Activated T-cell treated with anti-CD3 and anti-CD28 coated beads for 1 hour (primary cell): ENCODE measurements at regions not wholly inside any gene's neighbourhood (a gene's known extent, or its start where the extent isn't known, plus 50 kb on each side); places are given as distances from the start of the nearest gene placed in this dataset.
A peak's percentile ranks its signal among the peaks of the same experiment; 100 is the strongest.

Experiments used
- DNase-seq: peaks from one replicate; pipeline ENCODE4 v3.0.0-alpha.2; 2020; ENCODE audit warnings: low read depth

DNA sequence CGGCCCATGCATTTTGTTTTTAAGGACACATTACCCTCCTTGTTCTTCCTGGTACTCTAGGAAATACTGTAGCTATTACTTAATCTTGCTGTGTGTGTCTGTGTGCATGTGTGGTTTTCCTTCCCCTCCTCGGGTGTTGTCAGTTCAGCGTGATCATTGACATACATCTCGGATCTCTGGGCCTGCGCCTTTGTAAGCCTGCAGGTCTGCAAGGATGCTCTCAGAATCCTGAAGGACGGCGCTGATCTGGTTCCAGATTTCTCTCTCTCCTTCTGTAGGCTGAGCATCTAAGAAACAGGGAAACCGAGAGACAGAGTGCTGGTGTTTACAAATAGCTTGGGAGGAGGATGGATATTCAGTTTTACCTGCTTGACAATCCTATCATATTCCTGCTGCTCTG lies 100.2 kb downstream of the CYRIA start:
- no peak for DNase-seq

DNA sequence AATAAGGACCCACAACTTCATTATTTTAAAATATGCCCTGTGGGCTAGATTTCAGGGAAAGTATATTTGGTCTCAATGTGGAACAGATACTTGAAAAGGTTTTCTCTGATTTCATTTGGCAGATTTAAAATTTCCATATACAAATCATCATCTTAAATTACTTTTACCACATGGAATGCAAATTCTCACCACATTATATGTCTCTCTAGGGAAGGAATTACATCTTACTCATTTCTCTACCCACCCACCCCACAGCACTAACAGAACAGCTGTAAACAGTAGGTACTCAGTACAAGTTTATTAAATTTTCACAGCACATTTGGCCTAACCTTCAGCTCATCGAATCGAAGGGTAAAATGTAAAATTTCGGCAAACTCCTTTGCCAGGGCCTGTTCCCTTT lies 104.0 kb downstream of the CYRIA start:
- no peak for DNase-seq

DNA sequence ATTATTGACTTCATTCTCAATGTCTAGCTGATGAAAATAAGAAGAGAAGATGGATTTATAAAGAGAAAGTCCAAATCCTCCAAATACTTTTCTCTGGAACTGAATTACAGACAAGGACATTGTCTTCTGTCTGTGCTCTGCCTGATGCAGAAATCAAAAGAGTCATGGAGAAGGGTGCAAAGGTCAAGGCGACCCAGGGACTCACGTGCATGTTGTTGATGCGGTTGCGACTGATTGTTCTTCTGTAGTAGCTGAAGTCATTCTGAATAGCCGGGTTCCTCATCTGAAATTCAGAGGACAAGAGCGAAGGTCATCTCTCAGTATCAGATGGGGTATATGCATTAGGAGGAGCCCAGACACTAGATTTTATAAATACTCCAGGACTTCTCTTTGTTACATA lies 104.4 kb downstream of the CYRIA start:
- DNase-seq = no peak

DNA sequence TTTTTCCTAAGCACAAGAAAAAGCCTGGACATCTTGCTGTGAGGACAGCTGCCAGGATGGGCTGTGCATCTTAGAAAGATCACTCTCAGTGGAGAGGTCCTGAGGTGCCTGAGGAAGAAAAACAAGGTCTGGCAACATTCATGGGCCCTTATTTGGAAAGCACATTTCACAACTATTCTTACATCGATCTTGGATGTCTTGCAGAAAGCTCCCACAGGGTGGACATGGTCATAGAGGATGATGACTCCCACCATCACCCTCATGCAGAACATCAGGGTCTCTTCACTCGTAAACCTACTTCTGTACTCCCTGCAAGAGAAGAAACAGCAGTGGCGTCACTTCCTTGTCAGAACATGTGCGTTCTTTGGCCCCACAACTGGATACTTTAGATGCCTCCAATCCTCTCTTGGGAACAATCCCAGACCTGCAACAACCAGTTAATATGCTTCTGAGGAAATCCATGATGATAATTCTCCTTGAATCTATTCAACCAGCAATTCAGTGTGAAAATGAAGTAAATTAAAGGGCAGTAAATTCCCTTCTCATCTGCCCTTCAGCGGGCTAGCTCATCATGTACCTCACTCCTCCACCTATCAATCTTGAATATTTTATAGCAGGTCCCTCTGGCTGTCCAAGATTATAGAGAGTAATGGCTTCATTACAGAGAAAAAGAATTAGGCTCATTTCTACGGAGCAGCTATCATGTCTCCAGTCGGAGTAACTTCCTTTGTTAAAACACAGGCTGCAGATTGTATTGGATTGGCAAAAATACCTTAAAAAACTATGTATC lies 106.2 kb downstream of the CYRIA start:
- DNase-seq = no peak

DNA sequence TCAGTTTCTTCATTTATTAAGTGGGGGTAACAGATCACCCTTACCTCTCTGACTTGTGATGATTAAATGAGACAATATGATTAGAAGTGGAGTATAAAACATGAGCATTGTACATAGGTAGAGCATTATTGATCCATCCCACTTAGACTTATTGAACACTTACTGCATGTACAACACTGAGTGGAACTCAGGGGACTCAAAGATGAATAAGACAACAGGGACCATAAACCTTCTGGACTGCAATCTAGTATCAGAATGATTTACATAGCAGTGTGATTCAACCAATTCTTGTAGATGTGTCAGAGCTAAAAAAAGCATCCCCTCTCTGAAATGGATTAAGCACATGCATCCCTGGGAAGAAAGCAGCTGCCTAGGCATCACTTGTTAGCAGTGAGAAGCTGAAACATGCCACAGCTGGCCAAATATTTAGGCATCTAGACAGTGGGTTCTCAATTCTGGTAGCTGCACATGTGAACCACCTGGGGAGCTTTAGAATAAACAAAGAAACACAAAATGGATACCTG lies 111.5 kb downstream of the CYRIA start:
- DNase-seq = no peak

DNA sequence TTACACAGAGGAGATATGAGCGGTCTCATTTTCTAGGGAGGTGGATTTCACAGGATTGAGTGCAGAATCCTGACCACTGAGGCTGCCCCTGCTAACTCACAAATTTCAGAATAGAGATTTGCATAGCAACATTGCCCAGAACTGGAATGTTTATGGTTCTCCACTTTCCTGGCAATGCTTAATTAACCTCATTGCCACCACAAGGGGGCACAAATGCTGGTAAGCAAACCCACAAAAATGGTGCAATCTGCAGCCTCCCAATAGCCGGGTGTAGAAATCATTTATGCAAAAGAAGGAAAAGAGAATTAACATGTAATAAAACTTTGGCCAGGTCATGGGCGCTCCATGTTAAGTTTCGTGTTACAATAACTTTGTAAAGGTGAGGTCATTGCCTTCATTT lies 112.4 kb downstream of the CYRIA start:
- peak; percentile 3 for DNase-seq

DNA sequence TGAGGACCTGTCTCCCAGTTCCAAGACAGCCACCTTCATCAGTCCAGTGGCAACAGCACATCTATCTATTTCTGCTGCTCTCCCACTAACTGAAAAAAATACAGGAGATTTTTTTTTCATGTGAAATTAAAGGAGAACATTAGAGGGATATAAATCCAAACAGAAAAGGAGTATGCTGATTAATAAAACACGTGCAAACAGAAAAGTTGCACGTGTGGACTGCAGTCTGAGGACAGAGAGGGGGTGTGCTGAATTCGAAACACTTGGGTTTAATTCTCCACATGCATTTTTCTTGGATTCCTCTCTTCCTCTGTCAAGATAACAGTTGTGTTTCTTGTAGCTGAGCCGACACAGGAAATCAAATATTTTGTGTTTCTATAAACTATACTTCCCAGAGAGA lies 113.4 kb downstream of the CYRIA start:
- no peak for DNase-seq

DNA sequence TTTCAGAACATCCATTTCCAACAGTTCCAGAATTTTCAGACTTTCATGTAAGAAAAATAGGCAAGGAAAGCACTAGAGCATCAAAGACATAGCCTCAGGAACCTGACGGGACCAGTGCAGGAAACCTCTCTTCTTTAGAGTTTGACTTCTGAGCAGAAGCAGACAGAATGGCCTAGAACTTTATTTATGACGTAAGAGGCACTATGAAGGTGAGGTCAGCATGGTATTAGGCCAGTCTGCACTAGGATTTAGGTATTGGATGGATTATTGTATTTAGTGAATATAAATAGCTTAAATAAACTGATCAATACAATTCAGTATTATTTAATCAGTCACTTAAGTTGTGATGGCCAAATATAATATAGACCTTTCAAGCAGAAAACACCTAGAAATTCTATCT lies 117.6 kb downstream of the CYRIA start:
- DNase-seq = no peak

DNA sequence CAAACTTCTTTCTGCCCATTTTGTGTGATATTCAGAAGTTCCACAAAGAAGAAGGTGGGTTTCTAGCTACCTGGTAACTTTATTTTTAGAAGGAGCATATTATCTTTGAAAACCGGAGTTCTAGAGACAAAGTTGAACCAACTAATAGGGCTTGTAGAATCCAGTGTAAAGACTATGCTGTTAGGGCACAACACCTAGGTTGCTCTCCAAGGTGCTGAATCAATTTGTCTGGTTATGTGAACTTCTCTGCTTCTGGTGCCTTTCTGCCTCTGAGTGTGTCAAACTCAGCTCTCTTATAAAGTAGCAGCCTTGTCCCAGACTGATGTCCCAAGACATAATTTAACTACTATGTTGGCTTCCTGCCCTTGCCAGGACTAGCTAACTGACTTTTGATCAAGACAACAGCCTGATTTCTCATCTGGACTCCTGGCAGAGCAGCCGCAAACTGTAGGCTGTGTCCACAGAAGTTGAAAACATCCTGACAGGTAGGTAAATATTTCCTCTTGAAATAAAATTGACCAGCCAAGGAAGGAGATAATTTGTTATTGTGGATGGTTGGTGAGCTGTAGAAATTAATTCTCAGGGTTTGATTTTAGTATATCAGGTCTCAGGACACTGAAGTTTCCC lies 119.4 kb downstream of the CYRIA start:
- no peak for DNase-seq

DNA sequence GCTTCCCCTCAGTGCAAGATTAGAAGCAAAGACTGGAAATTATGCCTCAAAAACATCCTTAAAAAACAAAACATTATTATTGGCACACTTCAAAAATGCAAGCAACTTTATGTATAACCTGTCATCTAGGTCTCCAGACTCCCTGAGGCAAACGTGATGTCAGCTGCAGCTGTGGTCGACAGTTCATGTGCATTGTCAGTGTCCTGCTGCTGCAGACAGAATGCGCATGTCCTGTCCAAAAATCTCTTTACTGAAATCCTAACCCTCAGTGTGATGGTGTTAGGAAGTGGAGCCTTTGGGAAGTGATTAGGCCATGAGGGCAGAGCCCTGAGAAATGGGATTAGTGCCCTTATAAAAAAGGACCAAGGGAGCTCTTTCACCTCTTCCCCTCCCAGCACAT lies 126.9 kb downstream of the CYRIA start:
- DNase-seq = no peak

DNA sequence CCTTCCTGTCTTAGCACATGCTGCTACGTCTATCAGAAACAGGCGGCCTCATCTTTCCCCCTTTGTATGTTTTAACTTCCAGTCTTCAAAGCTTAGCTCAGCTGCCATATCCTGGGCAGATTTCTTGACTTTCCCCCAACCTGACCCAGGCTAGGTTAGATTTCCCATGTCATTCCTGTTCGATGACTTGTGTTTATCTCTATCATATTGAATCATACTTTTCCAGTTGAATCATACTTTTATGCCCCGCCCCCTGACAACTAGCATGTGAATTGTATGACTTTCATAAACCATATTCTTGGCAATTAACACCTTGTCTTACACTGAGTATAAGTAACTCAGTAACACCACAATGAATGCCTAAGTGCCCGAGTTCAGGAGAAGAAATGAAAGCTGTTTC lies 128.3 kb downstream of the CYRIA start:
- no peak for DNase-seq

DNA sequence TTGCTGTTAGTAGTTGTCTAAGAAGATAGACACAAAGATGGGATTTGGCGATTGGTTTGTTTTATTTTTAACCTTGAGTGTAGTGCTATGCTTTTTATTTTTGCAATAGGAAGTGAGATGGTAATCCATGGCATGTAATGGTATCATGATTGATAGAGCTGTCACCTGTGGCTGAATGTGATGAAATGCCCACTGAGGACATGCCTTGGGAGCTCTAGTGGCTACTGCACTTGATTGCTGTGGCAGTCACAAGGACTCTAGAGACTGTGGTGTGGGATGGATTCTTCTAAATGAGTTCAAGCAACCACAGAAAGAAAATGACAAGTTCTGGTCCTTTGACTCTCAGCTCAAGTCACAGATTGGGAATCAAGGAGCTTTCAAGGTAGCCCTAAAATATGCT lies 139.4 kb downstream of the CYRIA start:
- no peak for DNase-seq

DNA sequence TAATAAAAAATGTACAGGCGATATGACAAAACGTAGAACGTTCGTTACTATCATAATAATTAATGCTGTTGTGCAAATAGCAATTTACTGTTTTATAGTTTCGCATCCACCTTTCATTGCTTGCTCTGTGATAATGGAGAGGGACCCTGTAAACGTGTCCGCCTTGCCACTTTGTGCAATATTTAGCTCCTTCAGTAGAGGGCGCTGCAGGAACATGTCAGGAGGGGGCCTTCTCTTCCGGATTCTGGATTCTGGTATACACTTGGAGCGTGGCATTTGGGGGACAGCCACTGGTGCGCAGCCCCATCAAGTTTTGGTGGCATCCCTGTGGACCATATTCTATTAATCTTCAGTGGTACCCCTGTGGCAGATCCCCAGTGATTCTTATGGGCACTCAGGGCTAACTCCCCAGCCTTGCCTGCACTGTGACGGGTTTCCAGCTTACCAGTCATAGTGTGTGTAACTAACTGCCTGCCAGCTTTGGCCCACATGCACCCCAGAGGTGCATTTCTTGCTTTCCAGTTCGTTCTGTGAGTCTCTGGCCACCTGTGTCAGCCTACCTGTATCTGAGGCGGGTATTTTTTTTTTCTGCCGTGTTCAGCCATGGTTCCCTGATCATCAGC lies 140.3 kb downstream of the CYRIA start:
- DNase-seq = no peak

DNA sequence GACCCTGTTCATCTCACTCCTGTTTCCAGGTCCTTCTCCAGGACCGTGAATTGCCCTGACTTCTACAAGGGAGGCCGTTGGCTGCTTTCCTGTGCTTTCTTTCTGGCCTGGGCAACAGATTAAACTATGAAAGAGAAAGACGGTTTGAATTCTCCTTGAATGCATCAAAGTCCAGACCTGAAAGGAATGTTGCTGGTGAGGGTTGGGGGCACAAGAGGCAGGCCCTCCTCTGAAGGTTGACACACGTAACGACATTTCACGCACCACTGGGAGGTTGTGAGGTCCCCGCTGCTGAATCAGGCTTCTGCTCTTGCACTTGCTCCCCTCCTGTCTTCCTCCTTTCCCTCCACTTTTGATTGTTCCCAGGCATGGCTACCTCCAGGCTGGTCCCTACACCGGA lies 141.9 kb downstream of the CYRIA start:
- DNase-seq = no peak

DNA sequence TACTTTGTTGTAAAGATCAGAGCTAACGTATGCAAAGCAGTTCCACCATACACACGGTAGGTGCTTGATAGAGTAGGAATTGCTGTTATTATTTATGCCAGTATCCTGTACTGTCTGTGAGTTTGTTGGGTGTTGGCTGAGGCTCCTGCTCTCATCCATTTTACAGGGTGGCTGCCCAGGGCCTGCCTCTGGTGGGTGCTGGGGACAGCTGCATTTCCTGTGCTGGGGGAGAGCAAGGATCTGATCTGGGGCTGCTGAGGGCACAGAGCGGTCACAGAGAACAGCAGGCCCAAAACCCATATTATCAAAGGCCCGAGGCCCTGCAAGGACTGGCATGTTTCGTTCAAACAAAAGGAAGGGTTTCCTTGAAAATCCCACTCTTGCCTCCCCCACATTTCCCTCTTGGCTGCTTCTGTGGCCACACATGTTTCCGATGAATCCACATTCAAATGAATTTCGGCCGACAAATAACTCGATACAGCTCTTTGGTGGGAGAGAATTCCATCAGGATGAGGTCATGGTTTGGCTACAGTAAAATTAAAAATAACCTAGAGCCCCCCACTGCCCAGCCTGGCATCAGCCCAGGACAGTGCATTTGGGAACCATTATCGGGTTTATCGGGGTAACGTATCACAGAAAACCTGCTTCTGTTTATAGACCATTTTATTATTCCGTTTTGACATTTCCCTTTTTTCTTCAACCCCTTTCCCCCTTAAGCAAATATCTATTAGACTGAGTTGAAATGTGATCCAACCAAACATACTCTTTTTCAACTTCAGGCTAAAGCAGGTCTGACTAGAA lies 143.4 kb downstream of the CYRIA start:
- no peak for DNase-seq

DNA sequence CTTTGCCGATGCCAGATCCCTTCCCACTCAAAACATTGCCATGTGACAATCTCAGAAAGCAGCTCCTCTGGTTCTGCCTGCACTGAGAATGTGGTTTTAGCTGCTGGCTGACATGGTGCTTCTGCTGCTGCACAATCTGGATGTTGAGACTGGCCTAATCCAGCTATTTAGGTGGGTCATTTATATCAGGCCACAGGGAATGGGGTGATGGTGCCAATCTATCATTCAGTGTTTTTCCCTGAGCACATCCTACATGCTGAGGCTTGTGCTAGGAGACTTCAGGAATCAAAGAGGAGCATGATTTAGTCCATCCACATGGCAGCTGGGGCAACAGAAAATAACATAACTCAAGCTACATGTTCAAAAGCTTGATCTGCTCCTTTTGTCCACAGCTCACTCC lies 144.7 kb downstream of the CYRIA start:
- DNase-seq = no peak

DNA sequence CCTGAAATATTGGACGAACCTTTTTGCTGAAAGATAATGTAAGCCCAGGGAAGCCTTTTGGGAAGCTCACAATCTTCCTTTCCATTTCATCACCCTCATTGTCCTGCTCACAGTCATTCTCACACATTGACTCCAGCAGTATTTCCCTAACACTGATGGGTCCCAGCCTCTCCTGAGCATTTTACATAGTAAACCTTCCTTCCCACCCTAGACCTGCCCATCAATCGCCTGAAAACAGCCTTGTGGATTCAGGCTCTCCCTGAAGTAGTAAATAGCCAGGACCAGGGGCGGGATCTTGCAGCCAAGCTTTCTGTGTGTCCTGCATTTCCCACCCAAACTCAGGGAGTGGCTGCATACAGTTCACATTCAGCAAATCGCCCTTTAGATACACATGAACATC lies 149.9 kb downstream of the CYRIA start:
- no peak for DNase-seq

DNA sequence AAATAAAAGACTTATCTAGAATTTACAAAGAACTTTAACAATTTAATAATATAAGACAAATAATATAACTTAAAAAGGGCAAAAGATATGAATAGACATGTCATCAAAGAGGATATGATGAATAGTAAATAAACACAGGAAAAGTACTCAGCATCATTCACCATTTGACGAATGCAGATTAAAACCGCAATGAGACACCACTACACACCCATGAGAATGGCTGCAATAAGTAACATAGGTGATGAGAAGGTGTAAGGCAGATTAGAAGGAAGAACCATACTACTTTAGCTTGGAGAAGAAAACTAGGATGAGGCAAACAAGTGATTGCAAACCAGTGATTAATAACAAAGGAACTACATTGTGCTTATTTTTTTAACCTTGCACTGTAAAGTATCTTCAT lies 152.0 kb downstream of the CYRIA start:
- DNase-seq = no peak

DNA sequence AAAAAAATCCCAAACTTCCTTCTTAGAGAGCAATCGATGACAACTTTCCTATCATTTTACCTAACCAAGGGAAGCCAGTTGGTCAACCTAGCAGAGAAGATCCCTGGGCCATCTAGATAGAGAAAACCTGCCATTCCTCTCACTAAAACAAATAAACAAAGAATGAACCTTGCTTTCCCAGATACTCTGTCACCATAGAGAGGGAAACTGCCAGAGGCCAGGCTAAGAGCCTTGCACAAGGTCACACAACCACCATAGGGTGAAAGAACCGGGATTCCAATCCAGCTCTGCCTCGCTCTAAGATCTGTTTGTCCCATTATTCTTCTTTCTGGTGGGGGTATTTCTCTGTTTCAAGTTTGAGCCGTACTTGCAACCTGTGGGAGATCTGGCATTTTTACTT lies 154.6 kb downstream of the CYRIA start:
- DNase-seq = no peak

DNA sequence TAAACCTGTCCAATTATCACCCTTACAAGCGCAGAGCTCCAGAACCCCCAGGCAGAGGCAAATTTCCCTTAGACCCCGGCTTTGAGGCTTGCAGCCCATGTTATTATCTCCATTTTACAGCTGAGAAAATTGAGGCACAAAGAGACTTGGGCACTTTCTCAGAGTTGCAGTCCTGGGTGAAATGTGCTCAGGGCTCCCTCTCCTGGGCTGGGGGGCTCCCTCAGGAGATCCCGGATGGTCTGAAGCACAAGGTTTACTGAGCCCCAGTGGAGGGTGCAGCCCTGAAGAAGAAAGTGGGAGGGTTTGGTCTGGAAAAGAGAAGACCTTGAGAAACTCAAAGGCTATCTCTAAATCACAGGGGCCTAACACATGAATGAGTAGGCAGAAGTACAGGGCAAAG lies 156.6 kb downstream of the CYRIA start:
- no peak for DNase-seq

DNA sequence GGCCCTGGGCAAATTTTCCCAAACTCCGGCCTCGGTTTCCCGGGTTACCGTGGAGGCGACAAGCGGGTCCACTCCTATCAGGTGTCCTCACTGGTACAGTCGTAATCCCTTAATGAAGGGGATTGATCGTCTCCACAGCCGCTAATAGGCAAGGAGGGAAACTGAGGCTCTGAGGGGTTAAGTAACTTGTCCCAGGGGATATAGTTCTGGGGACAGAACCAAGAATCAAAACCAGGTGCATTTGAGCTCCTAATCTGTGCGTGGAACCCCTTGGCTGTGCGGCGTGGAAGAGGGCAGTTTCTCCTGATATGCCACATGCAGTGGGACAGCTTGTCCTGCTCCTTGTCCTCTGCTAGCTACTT lies 157.2 kb downstream of the CYRIA start:
- no peak for DNase-seq

DNA sequence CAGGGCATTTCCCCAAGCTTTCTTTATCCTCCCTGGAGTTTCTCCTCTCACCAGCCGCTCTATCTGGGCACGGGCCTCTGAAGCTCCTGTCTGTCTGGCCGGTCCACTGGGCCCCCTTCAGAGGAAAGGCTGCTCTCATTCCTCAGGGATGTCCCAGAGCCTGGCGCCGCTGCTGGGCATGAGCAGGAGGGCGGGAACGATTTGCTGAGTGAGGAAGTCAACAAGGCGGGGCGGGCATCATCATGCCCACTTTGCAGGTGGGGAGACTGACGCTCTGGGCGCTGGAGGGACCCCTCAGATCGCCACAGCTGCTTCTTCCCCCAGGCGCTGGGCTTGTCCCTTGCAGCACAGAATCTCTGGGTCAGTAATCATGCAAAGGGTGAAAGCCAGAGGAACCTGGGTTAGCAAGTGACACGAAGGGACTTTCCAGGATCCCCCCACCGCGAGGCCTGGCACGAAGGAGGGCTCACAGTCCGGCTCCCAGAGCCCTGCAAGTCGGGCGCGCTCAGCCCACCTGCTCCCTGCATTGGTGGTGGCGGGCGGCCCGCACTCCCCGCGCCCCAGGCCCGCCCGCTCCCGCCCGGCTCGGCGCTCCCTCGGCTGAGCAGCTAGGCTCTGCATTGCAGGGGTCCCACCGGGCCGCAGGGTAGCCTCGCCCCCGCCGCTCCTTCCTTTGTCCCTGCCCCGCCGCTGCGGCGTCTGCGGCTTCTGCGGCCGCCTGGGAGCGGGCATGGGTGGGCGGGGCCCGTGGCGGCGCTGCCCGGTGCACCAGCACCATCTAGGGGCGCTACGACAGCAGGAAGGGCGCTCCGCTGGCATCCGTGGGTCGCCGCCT lies 157.8 kb downstream of the CYRIA start:
- no peak for DNase-seq
